ENCODE measurements at regions not wholly inside any gene's neighbourhood (a gene's known extent, or its start where the extent isn't known, plus 50 kb on each side); places are given as distances from the start of the nearest gene placed in this dataset.

DNA sequence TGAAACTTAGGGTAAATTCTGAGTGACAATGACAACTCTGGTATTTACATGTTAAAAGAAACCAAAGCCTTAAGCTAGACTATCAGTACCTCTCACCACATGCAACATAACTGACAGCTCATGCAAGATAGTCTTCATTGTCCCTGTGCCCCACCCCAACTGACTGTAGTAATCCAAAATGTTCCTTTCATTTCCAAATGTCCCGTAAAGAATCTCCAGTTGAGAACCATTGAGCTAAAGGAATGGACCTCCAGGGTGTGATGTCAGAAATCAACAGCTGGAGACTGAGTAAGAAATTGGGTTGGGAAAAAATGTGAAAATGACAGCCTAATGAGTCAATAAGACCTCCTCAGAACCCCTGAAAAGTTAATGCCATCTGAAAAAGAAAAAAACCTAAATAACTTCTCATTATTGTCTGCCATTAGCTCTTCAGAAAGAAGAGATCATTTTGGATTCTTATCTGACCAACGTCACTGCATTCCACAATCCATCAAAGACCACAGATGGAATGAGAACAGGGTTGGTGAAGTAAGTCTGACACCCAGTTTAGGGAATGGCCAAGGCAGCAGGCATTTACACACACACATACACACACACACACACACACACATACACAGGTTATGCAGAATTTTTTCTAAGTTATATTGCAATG, 51.7 kb upstream of the ACVR2A start:
- Histone ChIP-seq H3K4me1 (no peaks in the 10 kb centered on the region), H3K27ac (no peak overlapping the region), H3K36me3 (ENCODE audit: insufficient read depth in 1 of 2, low read depth in 1 of 2) (no peaks in the 10 kb centered on the region), H3K27me3 (ENCODE audit: insufficient read depth in 3 of 3, low read length in 2 of 3) (no peaks in the 10 kb centered on the region), H3K9me3 (no peaks in the 10 kb centered on the region), H3K4me3 (no peak overlapping the region)
- intact Hi-C loops (cut with DNase I), result no loop called here
- TF ChIP-seq CTCF (IDR thresholded peaks at IDR 0.05), result no peak
- no peak for ATAC-seq
- DNase-seq, result no peak
- WGBS, 3 donors, result 36 to 56% (median 41%) methylated on average over 2 of the region's 2 CpGs

DNA sequence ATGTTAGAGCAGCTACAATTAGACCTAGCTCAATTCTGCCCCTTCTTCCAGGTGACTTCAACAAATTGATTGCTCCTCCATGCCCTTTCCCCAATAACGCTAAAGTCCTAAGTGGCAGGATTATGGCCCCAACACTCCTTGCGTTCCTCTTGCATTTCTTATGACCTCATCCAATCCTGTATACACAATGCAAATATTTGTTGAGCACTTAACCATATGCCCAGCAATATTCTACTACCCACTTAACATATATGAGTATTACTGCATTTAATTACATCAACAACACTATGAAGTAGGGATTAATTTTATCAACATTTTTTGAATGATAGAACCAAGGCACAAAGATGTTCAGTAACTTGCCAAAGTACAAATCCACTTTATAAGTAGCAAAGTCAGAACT, 54.2 kb upstream of the ACVR2A start:
- no peak overlapping the region for H3K4me3 ChIP-seq
- no peak overlapping the region for H3K27ac ChIP-seq
- no peaks in the 10 kb centered on the region for H3K36me3 ChIP-seq (ENCODE audit: insufficient read depth in 1 of 2, low read depth in 1 of 2)
- no peaks in the 10 kb centered on the region for H3K9me3 ChIP-seq
- ATAC-seq (no peak), DNase-seq (no peak)
- intact Hi-C loops (cut with DNase I), result no loop called here
- H3K4me1 ChIP-seq, result no peaks in the 10 kb centered on the region
- WGBS, 3 donors, result 95 to 97% (median 96%) methylated on average over 2 of the region's 2 CpGs
- H3K27me3 ChIP-seq (ENCODE audit: insufficient read depth in 3 of 3, low read length in 2 of 3), result no peaks in the 10 kb centered on the region
- no peak for TF ChIP-seq CTCF (IDR thresholded peaks at IDR 0.05)

DNA sequence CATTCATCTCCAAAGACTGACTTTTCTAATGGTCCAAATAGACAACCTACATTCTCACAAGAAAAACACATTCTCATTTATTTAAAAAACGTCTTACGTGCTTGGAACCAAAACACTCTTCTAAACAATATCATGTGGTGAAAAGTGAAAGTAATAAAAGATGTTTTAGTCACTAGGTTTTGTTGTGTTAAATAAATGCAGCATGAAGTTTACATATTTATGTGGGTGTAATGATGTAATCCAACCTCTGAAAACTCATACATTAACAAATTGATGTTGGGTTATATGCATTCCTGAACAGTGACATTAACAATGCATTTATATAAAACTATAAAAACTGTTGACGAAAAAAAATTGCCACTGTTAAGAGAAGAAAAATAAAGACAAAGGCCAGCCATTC, 55.1 kb upstream of the ACVR2A start:
- 42 to 69% (median 49%) methylated on average over 3 of the region's 3 CpGs for WGBS, 3 donors
- Histone ChIP-seq H3K36me3 (ENCODE audit: insufficient read depth in 1 of 2, low read depth in 1 of 2) (no peaks in the 10 kb centered on the region), H3K27me3 (ENCODE audit: insufficient read depth in 3 of 3, low read length in 2 of 3) (no peaks in the 10 kb centered on the region), H3K9me3 (no peaks in the 10 kb centered on the region), H3K4me3 (no peak overlapping the region), H3K4me1 (no peaks in the 10 kb centered on the region), H3K27ac (no peak overlapping the region)
- ATAC-seq, result no peak
- intact Hi-C loops (cut with DNase I), result no loop called here
- TF ChIP-seq CTCF (IDR thresholded peaks at IDR 0.05), result no peak
- DNase-seq, result no peak

GRCh38 chr2:147789287-147789686, 55.5 kb upstream of the ACVR2A start:
- H3K36me3 ChIP-seq (ENCODE audit: insufficient read depth in 1 of 2, low read depth in 1 of 2), result no peaks in the 10 kb centered on the region
- no peak overlapping the region for H3K4me3 ChIP-seq
- H3K27me3 ChIP-seq (ENCODE audit: insufficient read depth in 3 of 3, low read length in 2 of 3), result no peaks in the 10 kb centered on the region
- H3K9me3 ChIP-seq, result no peaks in the 10 kb centered on the region
- 74 to 85% (median 77%) methylated on average over 2 of the region's 2 CpGs for WGBS, 3 donors
- DNase-seq (no peak), ATAC-seq (no peak)
- H3K27ac ChIP-seq, result no peak overlapping the region
- H3K4me1 ChIP-seq, result no peaks in the 10 kb centered on the region
- no peak for TF ChIP-seq CTCF (IDR thresholded peaks at IDR 0.05)
- intact Hi-C loops (cut with DNase I), result no loop called here

Data from psoas muscle (tissue), 7 donors.